HG02798 (cell line): ENCODE measurements at regions not wholly inside any gene's neighbourhood (a gene's known extent, or its start where the extent isn't known, plus 50 kb on each side); places are given as distances from the start of the nearest gene placed in this dataset.

Source experiments
- ATAC-seq: cut with Tn5 transposase; IDR thresholded peaks from one replicate; pipeline ENCODE4 v1.9.1; 2021; ENCODE audit warnings: mild to moderate bottlenecking; ENCODE audit not compliant: unreplicated experiment, poor library complexity

DNA sequence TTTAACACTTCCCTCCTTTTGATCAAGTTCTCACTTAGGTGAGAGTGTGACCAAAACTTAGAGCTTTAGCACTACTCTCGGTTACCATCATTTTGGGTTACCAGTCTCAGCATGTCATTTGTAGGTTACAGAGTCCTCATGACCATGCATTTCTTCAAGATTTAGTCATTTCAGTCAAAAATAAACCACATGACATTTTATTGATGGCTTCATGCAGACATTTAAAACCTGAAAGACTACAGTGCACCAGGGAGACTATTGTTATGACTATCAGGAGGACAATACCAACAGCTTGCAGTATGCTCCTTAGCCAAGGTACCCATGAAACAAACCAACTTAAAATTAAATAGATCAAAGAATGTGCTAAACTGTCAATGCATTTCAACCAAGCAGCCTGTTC, 498.1 kb upstream of the FSTL5 start:
- ATAC-seq: peak; percentile 59

DNA sequence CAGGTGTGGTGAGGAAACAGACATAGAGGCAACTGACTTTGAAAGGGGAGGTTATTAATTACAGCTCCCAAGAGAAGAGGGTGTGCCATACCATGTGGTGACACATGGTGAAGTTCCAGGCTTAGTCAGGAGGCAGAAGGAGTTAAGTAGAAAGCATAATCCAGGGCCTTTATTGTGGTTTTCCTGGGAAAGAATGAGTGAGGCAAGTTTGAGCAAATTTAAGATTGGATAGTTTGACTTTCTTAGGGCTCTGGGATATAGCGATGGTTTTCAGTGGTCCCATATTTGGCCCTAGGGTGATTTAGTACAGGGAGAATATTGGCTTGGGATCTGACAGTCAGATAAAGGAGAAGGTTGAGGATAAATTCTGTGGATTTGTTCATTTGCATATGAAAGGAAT, 495.9 kb upstream of the FSTL5 start:
- ATAC-seq: no peak

DNA sequence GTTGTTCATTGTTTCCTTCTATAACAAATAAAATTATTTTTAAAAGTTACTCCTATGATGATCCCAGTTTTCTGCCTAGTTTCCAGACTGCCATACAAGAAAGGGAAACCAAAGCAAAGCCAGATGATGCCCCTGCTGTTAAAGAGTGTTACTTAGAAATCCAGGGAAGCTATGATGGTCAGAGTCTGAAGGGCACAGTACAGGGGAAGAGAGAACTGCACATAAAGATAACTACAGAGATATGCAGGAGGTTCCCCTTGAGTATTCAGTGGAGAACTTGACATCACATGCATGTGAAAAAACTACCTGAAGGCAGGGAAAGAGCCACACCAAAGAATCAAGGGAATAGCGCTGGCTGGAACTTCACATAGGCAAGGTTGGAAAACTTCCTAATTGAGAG, 494.2 kb upstream of the FSTL5 start:
- ATAC-seq: no peak

- ATAC-seq: no peak
These were observed 486.4 kb upstream of the FSTL5 start for GRCh38 chr4:162650166-162650565.

GRCh38 chr4:162645381-162645780, 481.6 kb upstream of the FSTL5 start:
- ATAC-seq: no peak

DNA sequence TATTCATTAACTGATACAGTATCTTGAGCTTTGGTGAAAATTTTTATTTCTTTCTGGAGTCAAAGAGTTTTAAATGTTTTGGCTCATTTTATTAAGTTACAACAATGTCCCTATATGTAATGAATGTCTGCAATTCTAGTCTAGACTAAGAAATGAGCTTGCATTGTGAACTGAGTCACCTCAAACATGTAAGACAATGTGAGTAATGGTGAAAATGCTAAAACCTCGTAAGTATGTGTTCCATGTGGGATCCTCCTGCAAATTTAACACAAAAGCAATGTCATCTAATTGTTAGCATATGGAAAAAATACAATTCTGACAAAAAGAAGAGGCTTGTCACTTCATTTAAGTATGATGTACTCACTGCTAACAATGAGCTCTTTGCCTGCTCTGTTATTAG, 480.5 kb upstream of the FSTL5 start:
- ATAC-seq: no peak

DNA sequence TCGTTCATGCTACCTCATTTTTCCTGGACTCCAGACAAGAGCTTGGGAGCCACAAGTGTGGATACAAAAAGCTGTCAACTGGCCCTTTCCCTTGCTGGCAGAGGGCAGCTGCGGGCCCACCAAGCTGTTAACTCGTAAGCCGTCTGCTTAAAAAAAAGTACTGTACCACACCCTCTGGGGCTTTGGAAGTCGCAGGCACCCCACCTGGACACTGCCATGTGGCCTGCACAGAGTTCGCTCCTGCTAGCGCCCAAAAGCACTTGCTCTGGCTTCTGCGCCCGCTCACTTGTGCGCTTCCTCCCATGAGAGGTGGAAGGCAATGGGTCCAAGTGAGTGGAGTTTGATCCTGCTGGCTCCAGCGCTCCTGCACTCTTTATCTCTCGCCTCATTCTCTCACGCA, 476.4 kb upstream of the FSTL5 start:
- no peak for ATAC-seq

DNA sequence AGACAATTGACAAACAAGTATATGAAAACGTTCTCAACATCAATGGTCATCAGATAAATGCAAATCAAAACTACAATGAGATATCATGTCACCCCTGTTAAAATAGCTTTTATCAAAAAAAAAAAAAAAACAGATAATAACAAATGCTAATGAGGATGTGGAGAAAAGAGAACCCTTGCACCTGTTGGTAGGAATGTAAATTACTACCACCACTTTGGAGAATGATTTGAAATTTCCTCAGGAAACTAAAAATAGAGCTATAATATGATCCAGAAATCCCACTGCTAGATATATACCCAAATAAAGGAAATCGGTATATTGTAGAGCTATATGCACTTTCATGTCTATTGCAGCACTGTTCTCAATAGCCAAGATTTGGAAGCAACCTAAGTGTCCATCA, 470.6 kb upstream of the FSTL5 start:
- ATAC-seq: no peak

- ATAC-seq: no peak
These were observed 458.9 kb upstream of the FSTL5 start for GRCh38 chr4:162622664-162623063.

DNA sequence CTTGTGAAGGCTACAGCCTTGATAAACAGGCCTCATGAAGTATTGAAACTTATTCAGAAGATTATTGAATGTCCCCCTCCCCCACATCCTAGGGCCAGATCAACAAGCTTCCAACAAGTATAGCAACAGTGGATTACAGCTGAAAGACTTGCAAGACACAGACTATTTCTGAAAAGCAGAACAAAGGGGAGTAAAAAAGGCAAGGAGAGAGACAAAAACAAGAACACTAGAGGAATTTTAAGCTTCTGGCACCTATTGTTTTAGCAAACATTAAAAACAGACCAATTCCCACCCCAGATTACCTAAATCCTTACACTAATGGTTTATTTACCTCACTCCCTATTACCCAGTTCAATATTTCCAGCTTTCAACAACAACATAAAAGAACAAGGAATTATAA, 446.3 kb upstream of the FSTL5 start:
- ATAC-seq: no peak

GRCh38 chr4:162586266-162586665, 422.5 kb upstream of the FSTL5 start:
- ATAC-seq: no peak

DNA sequence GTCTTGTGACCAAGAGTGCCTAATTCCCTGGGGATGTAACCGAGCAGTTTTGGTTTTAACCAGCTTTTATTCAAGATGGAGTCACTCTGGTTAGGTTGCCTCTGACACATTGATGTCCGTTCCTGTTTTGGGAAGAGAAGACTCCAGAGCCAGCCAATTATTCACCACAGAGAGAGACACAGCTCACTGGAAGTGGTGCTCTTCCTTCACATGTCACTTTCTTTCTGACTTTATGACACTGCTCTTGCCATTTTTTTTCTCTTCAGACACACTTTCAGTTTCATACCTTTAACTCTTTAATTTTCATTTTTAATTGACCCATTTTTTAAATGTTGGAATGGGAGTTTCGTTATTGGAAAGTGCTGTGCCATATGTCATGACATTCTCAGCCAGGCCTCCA, 418.4 kb upstream of the FSTL5 start:
- ATAC-seq: no peak

GRCh38 chr4:162565730-162566129, 401.9 kb upstream of the FSTL5 start:
- no peak for ATAC-seq

- ATAC-seq: no peak
These were observed 396.3 kb upstream of the FSTL5 start for GRCh38 chr4:162560073-162560472.

DNA sequence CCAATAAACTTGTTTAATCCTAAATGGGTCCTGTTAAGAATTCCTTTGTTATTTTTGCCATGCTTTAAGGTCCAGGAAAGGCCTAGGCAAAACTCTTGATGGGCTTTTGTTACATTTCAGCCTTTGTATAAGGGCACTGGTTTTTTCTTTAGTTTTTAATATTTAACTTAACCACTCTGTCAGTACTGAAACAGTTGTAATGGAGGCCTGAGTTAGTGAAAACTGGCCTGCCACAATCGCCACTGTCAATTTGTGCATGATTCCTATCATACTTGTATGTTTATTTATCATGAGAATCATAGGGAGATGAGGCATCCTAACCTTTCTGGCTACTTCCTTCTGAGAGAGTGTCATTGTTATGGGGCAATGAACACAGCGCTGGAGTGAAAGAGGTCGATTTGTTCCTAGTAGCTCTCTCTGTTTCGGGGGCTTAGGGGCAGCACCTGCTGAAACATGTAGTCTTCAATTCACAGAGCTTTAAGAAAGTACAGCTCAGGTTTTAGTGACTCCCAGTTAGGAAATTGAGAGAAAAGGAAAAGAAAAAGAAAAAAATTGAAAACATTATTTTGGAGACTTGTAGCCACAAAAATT, 393.8 kb upstream of the FSTL5 start:
- peak; percentile 63 for ATAC-seq

GRCh38 chr4:162535121-162535520, 371.3 kb upstream of the FSTL5 start:
- ATAC-seq: no peak

DNA sequence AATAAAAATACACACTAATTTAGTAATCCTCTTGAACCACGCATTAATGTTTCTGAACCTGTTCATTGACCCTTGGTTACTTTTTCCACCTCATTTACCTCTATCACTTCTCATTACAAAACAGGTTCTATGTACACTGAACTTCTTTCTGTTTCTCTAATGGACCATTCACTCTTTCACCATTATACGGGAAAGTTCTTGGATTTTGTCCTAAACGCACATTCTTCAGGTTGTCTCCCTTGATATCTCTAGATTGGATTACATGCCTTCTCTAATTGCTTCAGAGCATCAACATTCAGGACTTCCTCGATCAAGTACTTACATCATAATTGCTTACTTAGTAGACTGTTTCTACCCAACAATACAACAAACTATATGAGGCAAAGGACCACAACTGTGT, 359.4 kb upstream of the FSTL5 start:
- ATAC-seq: no peak

- no peak for ATAC-seq
These were observed 358.9 kb upstream of the FSTL5 start for GRCh38 chr4:162522724-162523123.

DNA sequence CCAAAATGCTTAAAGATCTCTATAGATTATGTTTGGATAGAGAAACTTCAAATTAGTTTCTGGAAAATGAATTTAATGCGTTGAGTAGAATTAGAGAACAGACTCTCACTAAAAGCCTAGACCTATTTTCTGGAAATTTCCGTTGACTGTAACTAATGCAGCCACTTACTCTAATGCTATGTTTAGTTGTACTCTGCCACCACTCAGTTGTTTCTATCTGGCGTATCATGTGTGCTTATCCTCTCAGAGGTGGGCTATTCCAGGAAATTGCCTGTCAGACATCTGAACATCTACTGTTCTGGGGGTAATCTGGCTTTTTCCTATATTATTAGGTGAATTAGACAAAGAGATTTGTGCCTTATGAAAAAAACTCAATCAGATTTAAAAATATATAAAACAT, 347.1 kb upstream of the FSTL5 start:
- no peak for ATAC-seq

GRCh38 chr4:162510115-162510514, 346.3 kb upstream of the FSTL5 start:
- ATAC-seq: no peak

DNA sequence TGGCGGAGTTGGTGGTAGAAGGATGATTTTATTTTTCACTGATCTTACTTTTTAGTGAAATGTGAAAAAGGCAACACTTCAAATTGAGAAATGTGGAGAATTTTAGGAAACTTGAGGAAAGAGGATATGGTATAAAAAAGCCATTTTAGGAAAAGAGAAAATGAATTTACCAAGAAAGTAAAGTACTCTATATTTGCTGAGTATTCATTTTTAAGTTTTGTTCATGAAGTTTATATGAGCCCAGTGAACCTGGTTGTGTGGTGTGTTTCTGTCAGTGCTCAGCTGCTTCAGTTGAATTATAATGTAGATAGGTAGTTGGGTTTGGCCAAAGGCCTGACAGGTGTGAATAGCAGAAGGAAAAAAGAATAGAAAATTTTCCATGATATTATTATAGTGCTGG, 345.5 kb upstream of the FSTL5 start:
- no peak for ATAC-seq

DNA sequence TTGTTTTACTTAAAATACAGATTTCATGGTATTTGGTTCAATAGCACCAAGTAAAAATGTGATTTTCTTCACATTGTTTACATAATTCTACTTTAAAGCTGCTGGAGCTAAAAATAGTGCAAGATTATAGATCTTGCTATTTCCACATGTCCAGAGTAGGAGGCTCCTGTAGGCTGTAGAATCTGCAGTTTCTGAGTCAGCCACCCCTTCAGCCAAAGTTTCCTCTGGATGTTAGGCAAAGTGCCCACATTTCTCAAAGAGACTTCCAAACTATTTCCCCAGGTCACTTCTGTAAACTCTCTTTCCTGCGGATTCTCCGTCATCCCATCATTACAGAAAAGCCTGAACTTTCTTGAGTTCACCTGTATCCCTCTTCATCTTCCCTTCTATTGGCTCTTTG, 342.5 kb upstream of the FSTL5 start:
- no peak for ATAC-seq

GRCh38 chr4:162503868-162504267, 340.1 kb upstream of the FSTL5 start:
- ATAC-seq: no peak
